ENCODE measurements at regions not wholly inside any gene's neighbourhood (a gene's known extent, or its start where the extent isn't known, plus 50 kb on each side); places are given as distances from the start of the nearest gene placed in this dataset.
"Not testable (repeated sequence)": the region's sequence is repeated elsewhere in the genome, so short reads cannot be mapped to it uniquely, and the experiment has no call there.

DNA sequence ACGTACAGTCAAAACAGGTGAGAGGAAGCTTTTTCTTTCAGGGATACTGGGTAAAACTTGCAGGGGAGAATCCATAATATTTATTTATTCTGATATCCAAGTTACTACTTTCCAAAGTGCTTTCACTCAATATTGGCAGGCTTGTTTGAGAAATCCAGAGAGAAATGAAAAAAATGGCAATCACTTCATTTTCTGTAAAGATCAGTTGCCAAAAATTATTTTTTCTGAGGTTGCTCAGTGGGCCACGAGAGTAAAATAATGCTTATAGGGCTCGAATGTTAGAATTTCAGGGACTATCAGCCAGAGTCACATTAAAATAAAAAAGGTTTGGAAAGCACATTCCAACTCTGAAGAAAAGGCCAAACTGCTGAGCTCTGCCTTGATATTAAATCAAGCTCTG lies 324.6 kb upstream of the RND3 start:
- DNase-seq, result no peak

DNA sequence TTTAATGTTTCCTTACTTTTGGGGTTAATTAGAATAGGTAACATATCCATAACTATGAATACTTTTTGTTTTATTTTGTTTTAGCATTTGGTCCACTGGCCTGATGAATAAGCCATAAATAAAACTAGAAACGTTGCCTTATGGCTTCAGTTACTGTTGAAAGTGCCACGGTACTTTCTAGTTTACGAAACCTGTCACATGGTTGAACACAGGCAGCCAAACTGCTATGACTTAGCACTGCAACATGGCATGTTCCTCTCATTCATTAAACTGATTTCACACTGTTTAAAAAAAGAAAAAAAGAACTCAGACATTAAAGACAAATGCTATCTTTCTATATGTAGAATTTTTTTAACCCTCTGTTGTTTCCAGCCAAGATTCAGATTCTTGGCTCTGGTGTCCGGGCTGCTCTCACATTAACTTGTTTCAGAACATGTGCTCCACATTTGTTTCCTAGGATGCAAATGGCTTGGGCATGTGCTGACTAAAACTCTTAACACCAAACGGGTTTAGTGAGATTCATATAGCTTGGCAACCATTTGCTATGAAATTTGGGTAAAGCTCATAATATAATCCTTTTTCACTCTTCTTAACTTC lies 323.9 kb upstream of the RND3 start:
- DNase-seq, result no peak

DNA sequence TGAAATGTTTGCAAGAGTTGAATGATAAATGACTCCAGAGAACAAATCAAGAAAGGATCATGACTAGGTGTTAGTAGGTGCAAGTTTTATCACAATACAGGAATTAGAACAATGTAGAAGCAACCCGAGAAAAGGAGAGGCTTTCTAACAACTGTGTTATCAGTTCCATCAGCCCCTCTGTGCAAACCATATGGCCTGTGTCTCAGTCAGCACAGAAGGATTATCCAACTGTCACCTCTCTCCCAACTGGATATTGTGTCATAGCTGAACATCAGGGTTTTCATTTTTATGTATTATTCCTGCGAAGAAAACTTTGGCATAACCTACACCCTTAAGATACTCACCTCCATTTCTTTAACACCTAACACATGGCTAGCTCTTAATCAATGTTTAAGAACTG lies 321.6 kb upstream of the RND3 start:
- no peak for DNase-seq

DNA sequence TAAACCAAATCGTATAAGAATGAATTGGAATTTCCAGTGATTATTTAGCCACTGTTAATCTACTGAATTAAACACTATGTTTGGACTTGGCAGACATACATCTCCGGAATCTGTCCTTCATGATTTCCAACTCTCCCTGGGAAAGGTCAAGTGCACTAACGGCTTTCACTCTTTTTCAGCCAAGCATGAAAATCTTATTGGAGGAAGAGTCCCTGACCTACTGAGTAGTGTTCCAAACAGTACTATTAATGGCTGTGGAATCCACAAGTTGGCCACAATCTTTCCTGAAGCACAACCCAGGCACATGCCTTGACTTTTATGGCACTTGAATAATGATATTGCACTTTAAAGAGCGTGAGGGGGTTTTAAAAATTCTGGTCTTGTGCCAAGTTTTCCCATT lies 318.9 kb upstream of the RND3 start:
- DNase-seq, result no peak

DNA sequence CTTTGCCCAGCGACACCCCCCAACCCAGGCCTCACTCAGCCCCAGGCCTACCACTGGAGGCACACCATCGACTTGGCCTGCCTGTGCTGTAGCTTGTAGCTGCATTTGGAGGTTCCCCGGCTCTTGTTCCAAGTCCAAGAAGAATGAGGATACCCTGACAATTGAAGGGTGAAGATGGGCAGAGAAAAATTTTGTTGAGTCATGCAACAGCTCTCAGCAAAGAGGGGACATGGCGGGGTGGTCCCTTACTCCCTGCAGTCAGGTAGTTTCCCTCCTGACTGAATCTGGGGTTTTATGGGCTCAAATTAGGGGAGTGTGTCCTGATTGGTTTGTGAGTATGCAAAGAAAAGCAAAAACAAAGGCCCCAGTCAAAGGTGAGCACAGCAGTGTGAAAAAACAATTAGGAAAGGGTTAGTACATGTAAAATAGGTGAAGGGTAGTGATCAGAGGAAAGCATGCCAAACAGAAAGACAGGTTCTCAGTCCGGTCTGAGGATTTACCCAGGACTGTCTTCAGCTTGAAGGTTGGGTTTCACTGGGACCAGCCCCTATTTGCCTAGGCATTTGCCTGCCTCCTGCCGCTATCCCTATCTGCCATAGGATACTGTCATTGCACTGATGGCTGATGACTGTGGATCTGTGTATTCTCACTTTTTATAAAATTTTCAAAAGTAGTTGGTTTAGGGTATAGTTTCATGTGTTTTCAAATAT lies 316.4 kb upstream of the RND3 start:
- DNase-seq, result no peak

DNA sequence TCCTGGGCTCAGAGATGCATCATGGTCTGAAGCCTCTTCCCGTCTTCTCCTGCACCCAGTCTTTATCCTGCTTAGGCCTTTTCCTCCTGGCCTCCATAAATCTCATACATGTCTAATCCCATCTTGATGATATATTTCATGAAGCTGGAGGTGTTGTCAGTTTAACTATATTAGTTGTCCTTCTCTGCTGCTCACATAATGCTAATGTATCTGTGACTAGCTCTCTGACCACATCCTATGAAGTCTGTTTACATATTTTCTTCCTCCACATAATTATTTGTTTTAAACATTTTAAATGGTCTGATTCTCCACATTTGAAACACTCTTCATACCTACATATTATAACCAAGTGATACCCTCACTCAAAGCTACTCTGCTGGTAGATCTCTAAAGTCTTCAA lies 315.2 kb upstream of the RND3 start:
- DNase-seq, result no peak

DNA sequence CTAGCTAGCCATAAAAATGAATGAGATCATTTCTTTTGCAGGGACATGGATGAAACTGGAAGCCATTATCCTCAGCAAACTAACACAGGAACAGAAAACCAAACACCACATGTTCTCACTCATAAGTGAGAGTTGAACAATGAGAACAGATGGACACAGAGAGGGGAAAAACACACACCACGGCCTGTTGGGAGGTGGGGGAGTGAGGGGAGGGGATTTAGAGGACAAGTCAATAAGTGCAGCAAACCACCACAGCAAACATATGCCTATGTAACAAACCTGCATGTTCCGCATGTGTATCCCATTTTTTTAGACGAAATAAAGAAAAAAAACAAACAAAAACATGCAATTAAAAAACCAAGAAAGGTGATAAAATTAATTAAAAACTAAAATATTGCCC lies 308.8 kb upstream of the RND3 start:
- not testable (repeated sequence) for DNase-seq

DNA sequence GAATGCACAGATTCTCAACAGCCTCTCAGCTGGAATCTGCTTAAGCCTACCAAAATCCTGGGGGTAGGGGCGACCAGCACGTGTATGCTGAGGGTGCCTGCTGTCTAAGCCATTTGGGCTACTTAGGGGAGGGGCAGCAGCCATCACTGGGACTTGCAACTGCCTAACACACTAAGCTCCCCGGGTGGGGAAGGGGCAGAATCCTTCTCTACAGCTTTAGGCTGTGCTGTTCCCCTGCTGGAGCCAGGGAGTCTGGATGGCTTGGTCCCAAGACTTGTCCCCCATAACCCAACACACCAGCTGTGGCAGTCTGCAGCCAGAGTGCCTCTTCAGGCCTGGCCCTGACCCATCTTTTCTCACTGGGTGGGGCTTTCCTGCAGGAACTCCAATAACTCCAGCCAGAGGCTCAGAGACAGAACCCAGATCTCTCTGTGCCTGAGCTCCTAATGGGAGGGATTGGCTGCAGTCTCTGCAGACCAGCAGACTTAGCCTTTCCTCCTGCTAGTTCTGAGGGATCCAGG lies 305.4 kb upstream of the RND3 start:
- no peak for DNase-seq

DNA sequence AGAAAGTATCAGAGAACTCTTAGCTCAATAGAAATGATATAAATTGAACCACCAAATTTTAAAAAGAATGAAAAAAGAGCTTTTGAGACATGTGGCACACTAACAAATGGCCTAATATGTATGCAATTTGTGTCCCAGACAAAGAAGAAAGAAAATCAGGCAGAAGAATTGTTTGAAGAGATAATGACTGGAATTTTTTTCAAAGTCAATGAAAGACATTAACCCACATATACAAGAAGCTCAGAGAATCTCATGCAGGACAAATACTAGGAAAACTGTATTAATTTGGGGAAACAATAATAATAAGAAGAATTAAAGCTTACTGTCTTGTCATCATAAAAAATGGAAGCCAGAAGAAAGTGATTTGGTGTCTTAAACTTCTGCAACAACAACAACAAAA lies 304.1 kb upstream of the RND3 start:
- DNase-seq, result no peak

DNA sequence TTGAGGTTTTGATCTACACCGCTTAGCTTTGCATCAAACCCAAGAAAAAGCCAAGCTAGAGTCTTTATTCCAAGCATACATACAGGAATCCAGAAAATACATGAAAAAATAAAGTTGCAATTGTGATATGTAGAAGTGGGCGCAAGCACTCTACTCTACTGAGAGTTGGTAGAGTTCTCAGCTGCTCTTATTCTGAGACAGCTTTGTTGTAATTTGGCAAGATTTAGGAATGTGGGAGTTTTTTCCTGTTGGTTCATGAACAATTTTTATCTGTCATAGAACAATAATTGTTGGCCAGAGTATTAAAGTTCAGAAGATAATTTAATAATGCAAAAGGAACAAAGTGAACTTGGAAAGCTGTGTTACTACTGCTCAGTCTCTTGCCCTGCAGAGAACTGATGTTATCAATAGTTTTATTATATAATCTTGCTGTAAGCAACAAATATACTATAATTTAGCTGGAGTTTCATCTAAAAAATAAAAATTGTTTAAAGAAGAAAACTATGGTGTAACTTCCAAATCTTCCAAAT lies 302.0 kb upstream of the RND3 start:
- DNase-seq, result no peak

DNA sequence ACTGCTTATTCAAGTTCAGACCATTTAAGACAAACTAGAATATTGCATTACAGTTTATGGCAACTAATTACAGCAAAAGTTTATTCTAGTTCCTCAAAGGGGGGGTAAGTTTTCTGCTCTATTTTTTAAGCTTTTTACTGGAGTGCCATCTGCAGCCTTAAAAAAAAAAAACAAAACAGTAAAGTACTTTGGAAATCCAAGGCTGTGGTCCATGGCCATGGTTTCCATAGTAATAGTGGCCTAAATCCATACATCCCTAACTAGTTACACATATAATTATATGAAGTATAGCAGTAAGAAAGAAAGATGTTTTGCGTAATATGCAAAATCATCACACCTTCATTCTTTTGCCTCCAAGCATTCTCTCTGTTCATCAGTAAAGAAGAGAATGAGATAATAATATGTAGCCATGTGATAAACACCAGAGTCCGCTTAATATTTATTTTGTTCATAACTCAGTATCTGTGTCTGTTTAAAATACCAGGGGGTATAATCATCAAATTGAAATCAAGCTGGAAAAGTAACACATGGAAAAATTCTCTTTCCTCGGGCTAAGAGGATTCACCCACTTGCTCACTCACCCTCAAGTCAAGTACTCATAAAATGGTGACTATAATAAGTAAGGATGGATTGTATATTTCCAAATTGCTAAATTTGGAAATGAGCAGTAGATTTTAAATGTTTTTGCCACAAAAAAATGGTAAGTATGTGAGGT lies 301.1 kb upstream of the RND3 start:
- no peak for DNase-seq

DNA sequence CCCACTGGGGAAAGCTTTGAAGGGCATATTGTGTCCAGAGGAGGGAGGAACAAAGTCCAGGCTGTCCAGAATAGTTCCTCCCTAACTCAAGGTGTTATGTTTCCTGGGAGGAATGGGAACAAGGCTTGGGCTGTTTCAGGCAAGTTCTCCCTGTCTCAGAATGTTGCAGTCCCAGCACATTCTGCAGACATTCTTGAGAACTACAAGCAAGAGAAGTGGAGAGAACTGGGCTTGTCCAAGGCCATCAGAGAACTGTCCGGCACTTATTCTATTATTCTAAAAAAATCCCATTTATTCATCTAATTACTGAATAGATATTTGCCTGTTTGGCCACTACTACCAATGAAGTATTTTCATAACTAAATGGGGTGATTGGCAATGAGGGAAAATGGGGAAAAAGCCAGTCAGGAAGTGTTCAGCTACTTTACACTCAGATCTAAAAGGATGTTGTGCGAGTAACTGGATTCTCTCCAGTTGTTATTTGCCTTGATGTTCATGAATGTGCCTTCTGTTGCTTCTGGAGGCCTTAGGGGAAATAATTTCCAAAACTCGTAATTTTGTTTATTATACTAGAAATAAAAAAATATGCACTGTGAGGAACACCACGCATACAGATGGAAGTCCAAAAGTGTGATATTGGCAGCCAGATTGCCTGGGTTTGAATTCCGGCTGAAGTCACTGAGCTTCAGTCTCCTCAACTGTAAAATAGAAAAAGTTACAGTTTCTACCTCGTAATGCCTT lies 300.1 kb upstream of the RND3 start:
- no peak for DNase-seq

DNA sequence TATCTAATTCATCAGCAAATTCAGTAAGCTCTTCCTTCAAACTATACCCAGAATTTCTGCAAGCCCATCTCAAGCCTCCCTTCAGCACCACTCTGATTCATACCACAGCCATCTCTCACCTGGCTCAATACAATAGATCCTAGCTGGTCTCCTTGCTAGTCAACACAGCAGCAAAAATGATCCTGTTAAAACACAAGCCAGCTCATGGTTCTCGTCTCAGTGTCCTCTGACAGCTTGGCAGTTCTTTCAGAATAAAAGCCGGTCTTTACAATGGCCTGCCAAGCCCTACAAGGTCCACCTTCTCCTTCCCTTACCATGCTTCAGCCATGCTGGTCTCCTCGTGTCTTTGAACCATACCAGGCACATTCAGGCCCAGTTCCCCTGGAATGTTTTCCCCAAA lies 296.9 kb upstream of the RND3 start:
- no peak for DNase-seq

DNA sequence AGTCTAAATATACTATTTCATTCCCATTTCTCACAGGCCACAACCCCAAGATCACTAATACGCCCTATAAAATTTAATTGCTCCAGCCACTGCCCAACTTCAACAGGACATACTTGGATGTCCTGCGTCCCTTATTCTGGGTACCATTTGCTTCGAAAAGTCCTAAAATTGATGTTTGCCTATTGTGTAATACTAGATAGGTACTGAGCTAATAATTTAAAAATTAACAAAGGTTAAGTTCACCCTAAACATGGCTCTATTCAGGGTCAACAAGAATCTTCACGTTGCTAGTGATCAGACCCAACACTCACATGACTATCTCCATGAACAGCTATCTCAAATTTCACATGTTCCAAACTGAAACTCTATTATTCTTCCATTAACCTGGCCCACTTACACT lies 296.4 kb upstream of the RND3 start:
- no peak for DNase-seq

DNA sequence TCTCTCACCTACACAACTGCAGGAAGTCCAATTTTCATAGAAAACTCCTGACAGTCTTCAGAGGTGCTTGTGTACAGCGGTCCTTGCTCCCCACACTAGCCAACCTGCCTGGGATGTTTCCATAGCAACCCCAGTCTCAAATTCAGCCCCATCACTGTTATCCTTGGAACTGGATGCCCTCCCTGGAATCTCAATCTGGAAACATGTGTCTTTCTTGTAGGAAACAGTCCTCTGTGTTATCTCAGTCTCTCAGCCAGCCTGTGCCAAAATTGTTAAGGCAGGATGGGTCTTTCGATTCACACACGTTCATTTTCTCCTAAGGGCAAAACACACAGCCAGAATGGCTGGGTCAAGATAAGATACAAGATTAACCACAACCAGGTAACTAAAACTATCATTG lies 295.5 kb upstream of the RND3 start:
- no peak for DNase-seq

DNA sequence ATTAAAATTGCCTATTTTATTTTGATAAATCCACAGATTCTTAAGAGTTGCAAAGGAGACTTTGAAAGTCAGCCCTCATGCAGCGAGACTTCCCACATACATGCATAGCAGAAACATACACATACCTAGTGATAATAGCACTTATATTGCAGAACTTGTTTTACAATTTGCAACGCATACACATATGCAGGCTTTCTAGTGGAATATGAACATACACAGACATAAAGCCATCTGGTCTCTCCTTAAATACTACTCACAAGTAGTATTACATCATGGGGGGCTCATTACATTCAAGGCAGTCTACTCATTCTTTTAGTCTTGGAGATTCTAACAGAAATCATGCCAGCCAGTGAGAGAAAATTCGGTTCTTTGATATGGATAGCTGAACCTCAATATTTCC lies 295.1 kb upstream of the RND3 start:
- no peak for DNase-seq

DNA sequence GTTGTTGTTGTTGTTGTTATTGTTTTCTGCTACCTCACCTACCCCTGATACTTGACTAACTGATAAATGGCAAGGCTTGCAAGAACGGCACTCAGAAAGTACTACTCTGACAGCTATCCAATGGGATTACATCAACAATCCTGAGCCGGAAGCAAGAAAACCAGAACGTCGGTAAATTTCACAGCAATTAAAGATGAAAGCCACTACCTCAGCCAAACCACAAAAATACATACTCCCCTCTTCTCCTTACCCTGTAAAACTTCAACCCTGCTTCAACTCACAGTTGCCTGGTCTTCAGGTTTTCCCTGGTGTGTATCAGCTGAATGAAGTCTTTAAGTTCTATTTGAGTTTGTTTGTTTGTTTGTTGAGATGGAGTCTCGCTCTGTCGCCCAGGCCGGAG lies 293.7 kb upstream of the RND3 start:
- DNase-seq, result no peak

DNA sequence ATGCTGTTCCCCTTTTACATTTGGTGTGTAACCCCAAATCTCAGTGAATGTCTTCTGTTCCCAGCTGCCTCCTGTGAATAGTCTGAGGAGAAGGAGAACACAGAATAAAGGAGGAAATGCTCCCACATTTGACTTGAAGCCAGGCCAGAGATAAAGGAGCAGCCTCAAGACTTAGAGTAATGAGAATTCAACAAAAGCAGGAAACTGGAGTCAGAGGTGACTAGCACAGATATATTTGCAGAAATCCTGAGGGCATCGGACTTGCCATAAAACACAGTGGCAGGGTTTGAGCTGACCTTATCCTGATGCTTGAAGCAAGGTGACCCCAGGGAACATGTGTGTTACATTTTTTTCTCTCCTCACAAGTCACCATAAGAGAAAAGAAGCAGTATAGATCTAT lies 291.4 kb upstream of the RND3 start:
- DNase-seq, result no peak

DNA sequence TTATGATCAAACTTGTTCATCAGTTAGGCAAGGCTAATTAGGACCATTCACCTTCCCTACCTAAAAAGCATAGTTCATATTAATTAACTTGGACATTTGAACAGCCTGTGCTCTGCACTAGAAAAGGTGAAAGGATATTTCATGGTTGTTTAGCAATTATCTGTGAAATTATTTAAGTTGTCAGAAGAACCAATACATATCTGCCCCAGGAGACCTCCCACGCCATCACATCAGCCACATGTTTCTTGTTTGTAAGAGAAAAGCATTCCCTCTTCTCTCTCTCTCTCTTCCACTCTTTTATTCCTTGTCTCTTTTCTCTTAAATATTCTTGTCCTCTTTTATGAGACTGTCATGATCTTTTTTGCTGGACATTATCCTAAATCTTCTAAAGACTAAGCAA lies 282.0 kb upstream of the RND3 start:
- DNase-seq, result no peak

DNA sequence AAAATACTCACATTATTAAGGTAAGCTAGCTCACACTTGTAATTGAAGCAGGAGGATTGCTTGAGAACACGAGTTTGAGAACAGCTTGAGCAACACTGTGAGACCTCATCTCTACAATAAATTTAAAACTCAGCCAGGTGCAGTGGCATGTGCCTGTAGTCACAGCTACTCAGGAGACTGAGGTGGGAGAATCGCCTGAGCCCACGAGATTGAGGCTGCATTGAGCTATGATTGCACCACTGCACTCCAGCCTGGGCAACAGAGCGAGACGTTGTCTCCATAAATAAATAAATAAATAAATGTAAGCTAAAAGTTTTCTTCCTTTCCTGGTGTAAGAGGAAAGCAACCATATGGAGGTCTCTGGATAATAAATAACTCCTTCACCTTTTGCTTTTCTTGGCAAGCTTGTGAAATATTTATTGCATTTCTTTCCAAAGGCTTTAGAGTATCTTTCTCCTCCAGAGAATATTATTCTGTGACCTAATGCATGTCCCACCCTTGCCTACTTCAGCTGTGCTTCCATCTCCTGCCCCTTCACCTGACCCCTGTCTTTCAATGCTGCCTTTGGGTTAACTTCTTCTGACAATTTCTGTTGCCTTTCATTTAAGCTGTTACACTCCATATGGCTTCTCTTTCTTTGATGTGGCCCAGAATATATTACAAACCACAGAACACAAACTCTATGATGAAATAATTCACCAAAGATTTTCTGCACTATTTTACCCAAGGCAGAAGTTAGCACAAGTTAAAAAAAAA lies 280.7 kb upstream of the RND3 start:
- DNase-seq, result no peak

DNA sequence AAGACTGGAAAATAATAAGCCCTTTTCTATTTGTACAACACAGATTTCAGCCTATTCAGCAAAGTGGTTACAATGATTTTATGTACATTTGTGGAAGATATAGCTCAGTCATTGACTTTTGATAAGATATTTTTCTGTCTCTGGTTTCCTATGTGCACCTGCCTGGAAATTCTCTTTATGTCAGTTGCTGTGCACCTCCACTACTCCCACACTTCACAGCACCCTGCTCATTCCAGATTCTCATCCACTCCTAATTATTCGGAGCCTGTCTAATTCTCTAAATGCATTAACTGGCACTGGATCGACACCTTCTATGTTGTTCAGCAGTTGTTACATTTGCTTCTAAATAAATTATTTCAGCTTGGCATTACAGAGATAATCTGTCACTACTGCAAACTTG lies 275.1 kb upstream of the RND3 start:
- no peak for DNase-seq

DNA sequence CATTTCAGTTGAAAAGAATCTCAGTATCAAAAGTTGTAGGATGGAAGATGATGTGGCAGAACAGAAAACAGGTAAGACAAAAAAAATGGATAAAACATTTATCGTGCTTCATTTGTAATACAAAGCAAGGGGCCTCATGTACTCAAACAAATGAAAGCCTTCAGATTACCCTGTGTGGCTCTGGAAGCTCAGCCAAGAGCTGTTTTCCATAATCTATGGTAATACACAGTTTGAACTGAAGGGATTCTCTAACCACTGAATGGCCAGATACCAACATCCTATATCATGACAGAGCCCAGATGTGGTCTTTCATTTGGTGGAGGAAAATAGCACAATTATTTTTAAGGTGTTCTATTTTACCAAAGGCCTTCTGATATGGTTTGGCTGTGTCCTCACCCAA lies 272.1 kb upstream of the RND3 start:
- no peak for DNase-seq

DNA sequence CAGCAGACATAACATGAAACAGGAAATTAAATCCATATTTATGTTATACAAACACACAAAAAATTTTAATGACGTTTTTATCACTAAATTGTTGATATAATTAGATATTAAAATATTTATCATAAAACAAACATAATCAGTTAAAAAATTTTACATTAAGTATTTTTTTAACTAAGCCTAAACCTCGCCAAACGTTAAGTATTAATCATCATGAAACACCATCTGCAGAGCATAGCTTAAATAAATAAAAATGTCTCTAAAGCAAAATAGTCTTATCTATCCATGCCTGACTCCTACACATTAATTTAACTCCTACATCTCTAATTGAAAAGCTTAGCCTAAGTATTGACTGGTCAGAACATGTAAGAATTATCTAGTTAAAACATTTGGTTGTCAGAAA lies 271.6 kb upstream of the RND3 start:
- DNase-seq, result no peak
